ENCODE measurements at regions not wholly inside any gene's neighbourhood (a gene's known extent, or its start where the extent isn't known, plus 50 kb on each side); places are given as distances from the start of the nearest gene placed in this dataset.

DNA sequence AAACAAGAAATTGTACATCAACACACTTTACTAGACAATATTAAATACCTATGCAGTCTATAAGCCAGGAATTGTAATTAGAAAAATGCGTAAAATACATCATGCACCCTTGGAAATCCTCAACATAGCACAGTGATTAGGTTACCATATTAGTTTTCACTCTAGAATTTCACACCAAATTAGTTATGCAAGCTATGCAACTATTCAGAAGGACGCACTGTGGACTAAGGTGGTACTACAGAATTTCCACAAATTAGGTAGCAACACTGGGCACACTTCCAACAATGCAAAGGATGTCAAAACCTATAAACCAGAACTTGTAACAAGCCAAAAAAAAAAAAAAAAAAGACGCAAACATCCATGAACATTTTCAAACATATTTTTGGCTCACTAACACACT is 71.1 kb upstream of the ZCCHC13 start:
- ATAC-seq (ENCODE audit: low FRiP score) = no peak
- H3K9me3 ChIP-seq (ENCODE audit: control insufficient read depth, low read length) = no peaks in the 10 kb centered on the region
- no peaks in the 10 kb centered on the region for H3K36me3 ChIP-seq (ENCODE audit: control insufficient read depth in 1 of 2, insufficient read depth in 2 of 2, low read length in 1 of 2)
- no peak overlapping the region for H3K27ac ChIP-seq (ENCODE audit: low read depth in 1 of 2, low read length in 2 of 2)
- WGBS, 2 donors = 66 to 85% methylated on average over 3 of the region's 3 CpGs
- H3K4me1 ChIP-seq (ENCODE audit: control insufficient read depth in 1 of 2, insufficient read depth in 2 of 2, low read length in 2 of 2) = no peaks in the 10 kb centered on the region
- intact Hi-C loops (cut with DNase I) = no loop called here
- H3K4me3 ChIP-seq (ENCODE audit: low read length in 2 of 2) = no peak overlapping the region
- H3K27me3 ChIP-seq (ENCODE audit: control insufficient read depth in 1 of 2, insufficient read depth in 2 of 2, low read length in 1 of 2) = no peaks in the 10 kb centered on the region
- no peak for DNase-seq

DNA sequence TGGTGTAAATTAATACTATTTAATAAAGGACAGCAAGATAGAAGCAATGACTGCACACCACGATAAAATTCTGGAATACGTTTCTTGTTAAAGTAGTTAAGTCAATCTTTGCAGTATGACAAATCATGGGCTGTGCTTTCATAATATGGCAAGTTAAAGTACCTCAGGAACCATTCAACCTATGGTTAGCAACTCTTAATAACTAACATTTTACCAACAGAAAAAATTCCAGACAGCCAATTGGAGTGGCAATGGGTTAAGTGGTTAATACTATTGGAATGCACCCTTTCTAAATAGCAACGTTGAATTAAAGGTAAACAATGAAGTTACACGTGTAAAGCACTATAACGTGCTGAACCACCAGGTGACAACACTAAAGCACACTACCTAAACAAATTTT is 72.4 kb upstream of the ZCCHC13 start:
- Histone ChIP-seq H3K27me3 (ENCODE audit: control insufficient read depth in 1 of 2, insufficient read depth in 2 of 2, low read length in 1 of 2) (no peaks in the 10 kb centered on the region), H3K9me3 (ENCODE audit: control insufficient read depth, low read length) (no peaks in the 10 kb centered on the region), H3K36me3 (ENCODE audit: control insufficient read depth in 1 of 2, insufficient read depth in 2 of 2, low read length in 1 of 2) (no peaks in the 10 kb centered on the region), H3K27ac (ENCODE audit: low read depth in 1 of 2, low read length in 2 of 2) (no peak overlapping the region), H3K4me3 (ENCODE audit: low read length in 2 of 2) (no peak overlapping the region), H3K4me1 (ENCODE audit: control insufficient read depth in 1 of 2, insufficient read depth in 2 of 2, low read length in 2 of 2) (no peaks in the 10 kb centered on the region)
- 54 to 66% methylated on average over 5 of the region's 5 CpGs for WGBS, 2 donors
- no peak for ATAC-seq (ENCODE audit: low FRiP score)
- no peak for DNase-seq
- intact Hi-C loops (cut with DNase I) = no loop called here

DNA sequence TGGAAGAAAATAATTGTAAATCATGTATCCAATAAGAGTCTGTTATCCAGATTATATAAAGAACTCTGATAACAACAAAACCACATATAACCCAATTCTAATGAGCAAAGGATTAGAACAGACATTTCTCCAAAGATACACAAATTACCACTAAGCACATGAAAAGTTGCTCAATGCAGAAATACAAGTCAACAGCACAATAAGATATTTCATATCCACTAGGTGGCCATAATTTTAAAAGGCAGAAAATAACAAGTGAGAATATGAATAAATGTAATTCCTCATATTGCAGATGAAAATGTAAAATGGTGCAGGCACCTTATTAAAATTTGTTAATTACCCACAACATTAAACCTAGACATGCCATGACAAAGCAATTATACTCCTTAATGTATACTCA is 73.9 kb upstream of the ZCCHC13 start:
- DNase-seq = no peak
- H3K9me3 ChIP-seq (ENCODE audit: control insufficient read depth, low read length) = no peaks in the 10 kb centered on the region
- no peaks in the 10 kb centered on the region for H3K36me3 ChIP-seq (ENCODE audit: control insufficient read depth in 1 of 2, insufficient read depth in 2 of 2, low read length in 1 of 2)
- intact Hi-C loops (cut with DNase I) = no loop called here
- H3K27ac ChIP-seq (ENCODE audit: low read depth in 1 of 2, low read length in 2 of 2) = no peak overlapping the region
- no peaks in the 10 kb centered on the region for H3K4me1 ChIP-seq (ENCODE audit: control insufficient read depth in 1 of 2, insufficient read depth in 2 of 2, low read length in 2 of 2)
- ATAC-seq (ENCODE audit: low FRiP score) = no peak
- no peaks in the 10 kb centered on the region for H3K27me3 ChIP-seq (ENCODE audit: control insufficient read depth in 1 of 2, insufficient read depth in 2 of 2, low read length in 1 of 2)
- no peak overlapping the region for H3K4me3 ChIP-seq (ENCODE audit: low read length in 2 of 2)

DNA sequence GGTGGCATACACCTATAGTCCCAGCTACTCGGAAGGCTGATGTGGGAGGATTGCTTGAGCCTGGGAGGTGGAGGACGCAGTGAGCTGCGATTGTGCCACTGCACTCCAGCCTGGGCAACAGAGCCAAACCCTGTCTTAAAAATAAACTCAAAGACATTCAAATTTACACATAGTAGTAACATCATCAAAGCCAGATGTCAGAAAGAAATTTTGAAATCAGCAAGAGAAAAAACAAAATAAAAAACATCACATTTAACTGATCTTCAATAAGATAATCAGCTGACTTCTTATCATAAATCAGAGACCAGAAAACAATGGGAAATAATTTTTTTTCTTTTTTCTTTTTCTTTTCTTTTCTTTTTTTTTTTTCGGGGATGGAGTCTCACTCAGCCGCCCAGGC is 78.9 kb upstream of the ZCCHC13 start:
- no peak overlapping the region for H3K27ac ChIP-seq (ENCODE audit: low read depth in 1 of 2, low read length in 2 of 2)
- H3K4me1 ChIP-seq (ENCODE audit: control insufficient read depth in 1 of 2, insufficient read depth in 2 of 2, low read length in 2 of 2) = no peaks in the 10 kb centered on the region
- no peaks in the 10 kb centered on the region for H3K27me3 ChIP-seq (ENCODE audit: control insufficient read depth in 1 of 2, insufficient read depth in 2 of 2, low read length in 1 of 2)
- intact Hi-C loops (cut with DNase I) = no loop called here
- no peak overlapping the region for H3K4me3 ChIP-seq (ENCODE audit: low read length in 2 of 2)
- H3K36me3 ChIP-seq (ENCODE audit: control insufficient read depth in 1 of 2, insufficient read depth in 2 of 2, low read length in 1 of 2) = no peaks in the 10 kb centered on the region
- no peaks in the 10 kb centered on the region for H3K9me3 ChIP-seq (ENCODE audit: control insufficient read depth, low read length)
- DNase-seq = no peak
- ATAC-seq (ENCODE audit: low FRiP score) = no peak
- WGBS, 2 donors = 92 to 98% methylated on average over 5 of the region's 5 CpGs

DNA sequence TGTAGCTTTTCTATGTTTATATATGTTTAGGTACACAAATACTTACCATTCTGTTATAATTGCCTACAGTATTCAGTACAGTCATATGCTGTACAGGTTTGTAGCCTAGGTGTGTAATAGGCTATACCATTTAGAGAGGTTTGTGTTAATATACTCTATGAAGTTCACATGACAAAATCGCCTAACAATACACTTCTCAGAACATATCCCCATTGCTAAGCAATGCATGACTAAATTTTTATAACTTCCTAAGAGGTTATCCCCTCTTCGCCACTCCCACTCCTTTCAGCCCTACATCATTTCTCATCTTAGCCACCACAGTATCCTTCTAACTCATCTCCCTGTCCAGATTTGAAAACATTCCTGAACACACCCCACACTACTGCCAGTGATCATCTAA is 83.7 kb upstream of the ZCCHC13 start:
- intact Hi-C loops (cut with DNase I) = no loop called here
- Histone ChIP-seq H3K27ac (ENCODE audit: low read depth in 1 of 2, low read length in 2 of 2) (no peak overlapping the region), H3K27me3 (ENCODE audit: control insufficient read depth in 1 of 2, insufficient read depth in 2 of 2, low read length in 1 of 2) (no peaks in the 10 kb centered on the region), H3K9me3 (ENCODE audit: control insufficient read depth, low read length) (no peaks in the 10 kb centered on the region), H3K36me3 (ENCODE audit: control insufficient read depth in 1 of 2, insufficient read depth in 2 of 2, low read length in 1 of 2) (no peaks in the 10 kb centered on the region), H3K4me1 (ENCODE audit: control insufficient read depth in 1 of 2, insufficient read depth in 2 of 2, low read length in 2 of 2) (no peaks in the 10 kb centered on the region), H3K4me3 (ENCODE audit: low read length in 2 of 2) (no peak overlapping the region)
- ATAC-seq (ENCODE audit: low FRiP score) (no peak), DNase-seq (no peak)
- WGBS, 2 donors = 87 to 95% methylated on average over 2 of the region's 2 CpGs

DNA sequence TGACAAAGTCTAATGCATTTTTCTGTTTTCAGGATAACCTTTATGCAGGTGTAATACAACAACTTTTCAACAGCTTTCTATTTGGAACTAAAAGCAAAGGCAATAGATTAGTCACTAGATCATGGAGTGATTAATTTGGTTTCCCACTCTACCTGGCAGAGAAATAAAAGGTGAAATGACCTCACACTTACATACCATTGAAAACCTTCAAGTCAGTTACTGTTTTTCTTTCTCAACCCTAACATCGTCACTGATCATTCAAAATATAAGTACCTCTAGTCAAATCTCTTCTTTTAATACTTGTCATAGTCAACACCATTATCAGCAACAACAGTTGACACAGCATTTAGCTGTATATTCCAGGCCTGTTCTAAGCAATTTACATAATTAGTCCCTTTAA is 85.1 kb upstream of the ZCCHC13 start:
- 65 to 81% methylated on average over 1 of the region's 1 CpG for WGBS, 2 donors
- H3K4me1 ChIP-seq (ENCODE audit: control insufficient read depth in 1 of 2, insufficient read depth in 2 of 2, low read length in 2 of 2) = no peaks in the 10 kb centered on the region
- intact Hi-C loops (cut with DNase I) = no loop called here

DNA sequence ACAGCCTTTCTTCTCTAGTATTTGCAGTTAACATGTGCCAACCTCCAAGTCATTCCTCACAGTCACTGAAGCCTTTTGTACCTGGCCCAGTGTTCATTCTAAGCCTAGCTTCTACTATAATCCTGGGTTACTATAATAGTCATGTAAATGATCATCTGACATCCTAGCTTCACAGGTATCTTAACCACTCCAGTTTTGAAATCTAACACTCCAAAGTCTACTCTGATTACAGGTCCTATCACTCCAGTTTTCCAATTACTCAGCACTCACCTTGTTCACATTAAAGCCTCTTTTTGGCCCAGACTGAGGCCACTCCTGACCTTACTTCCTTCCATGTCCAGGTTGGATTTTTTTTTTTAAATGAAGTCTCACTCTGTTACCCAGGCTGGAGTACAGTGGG is 87.6 kb upstream of the ZCCHC13 start:
- Histone ChIP-seq H3K9me3 (ENCODE audit: control insufficient read depth, low read length) (no peaks in the 10 kb centered on the region), H3K27ac (ENCODE audit: low read depth in 1 of 2, low read length in 2 of 2) (no peak overlapping the region), H3K36me3 (ENCODE audit: control insufficient read depth in 1 of 2, insufficient read depth in 2 of 2, low read length in 1 of 2) (peaks cover 0 to 3% of the 10 kb centered on the region in 2 donors), H3K4me3 (ENCODE audit: low read length in 2 of 2) (no peak overlapping the region), H3K27me3 (ENCODE audit: control insufficient read depth in 1 of 2, insufficient read depth in 2 of 2, low read length in 1 of 2) (no peaks in the 10 kb centered on the region), H3K4me1 (ENCODE audit: control insufficient read depth in 1 of 2, insufficient read depth in 2 of 2, low read length in 2 of 2) (no peaks in the 10 kb centered on the region)
- intact Hi-C loops (cut with DNase I) = no loop called here
- no peak for DNase-seq
- no peak for ATAC-seq (ENCODE audit: low FRiP score)

More for the DNA sequence above, 85.1 kb upstream of the ZCCHC13 start:
- H3K27ac ChIP-seq (ENCODE audit: low read depth in 1 of 2, low read length in 2 of 2) = no peak overlapping the region
- H3K36me3 ChIP-seq (ENCODE audit: control insufficient read depth in 1 of 2, insufficient read depth in 2 of 2, low read length in 1 of 2) = peaks cover 0 to under 1% of the 10 kb centered on the region in 2 donors
- H3K27me3 ChIP-seq (ENCODE audit: control insufficient read depth in 1 of 2, insufficient read depth in 2 of 2, low read length in 1 of 2) = no peaks in the 10 kb centered on the region
- no peak overlapping the region for H3K4me3 ChIP-seq (ENCODE audit: low read length in 2 of 2)
- no peaks in the 10 kb centered on the region for H3K9me3 ChIP-seq (ENCODE audit: control insufficient read depth, low read length)
- no peak for DNase-seq
- ATAC-seq (ENCODE audit: low FRiP score) = no peak

DNA sequence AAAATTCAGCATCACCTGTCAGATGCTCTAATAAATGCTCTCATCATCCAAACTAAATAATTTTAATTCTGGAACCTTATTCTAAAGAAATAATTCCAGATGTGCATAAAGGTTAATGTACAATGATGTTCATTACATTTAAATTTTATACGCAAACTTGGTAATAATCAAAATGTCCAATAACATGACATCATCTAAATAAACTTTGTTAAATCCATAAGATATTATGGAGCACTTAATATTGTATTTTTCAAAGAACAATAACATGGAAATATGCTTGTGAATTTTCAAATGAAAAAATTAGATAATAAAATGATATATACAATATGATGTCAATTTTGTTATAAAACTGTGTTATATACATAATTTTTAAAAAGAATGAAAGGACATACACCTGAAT is 92.1 kb upstream of the ZCCHC13 start:
- intact Hi-C loops (cut with DNase I) = no loop called here
- no peaks in the 10 kb centered on the region for H3K27me3 ChIP-seq (ENCODE audit: control insufficient read depth in 1 of 2, insufficient read depth in 2 of 2, low read length in 1 of 2)
- H3K4me3 ChIP-seq (ENCODE audit: low read length in 2 of 2) = no peak overlapping the region
- no peak overlapping the region for H3K27ac ChIP-seq (ENCODE audit: low read depth in 1 of 2, low read length in 2 of 2)
- WGBS, 2 donors = 88 to 99% methylated on average over 1 of the region's 1 CpG
- no peaks in the 10 kb centered on the region for H3K4me1 ChIP-seq (ENCODE audit: control insufficient read depth in 1 of 2, insufficient read depth in 2 of 2, low read length in 2 of 2)
- no peaks in the 10 kb centered on the region for H3K9me3 ChIP-seq (ENCODE audit: control insufficient read depth, low read length)
- DNase-seq (no peak), ATAC-seq (ENCODE audit: low FRiP score) (no peak)
- peaks cover 0 to 3% of the 10 kb centered on the region in 2 donors for H3K36me3 ChIP-seq (ENCODE audit: control insufficient read depth in 1 of 2, insufficient read depth in 2 of 2, low read length in 1 of 2)

DNA sequence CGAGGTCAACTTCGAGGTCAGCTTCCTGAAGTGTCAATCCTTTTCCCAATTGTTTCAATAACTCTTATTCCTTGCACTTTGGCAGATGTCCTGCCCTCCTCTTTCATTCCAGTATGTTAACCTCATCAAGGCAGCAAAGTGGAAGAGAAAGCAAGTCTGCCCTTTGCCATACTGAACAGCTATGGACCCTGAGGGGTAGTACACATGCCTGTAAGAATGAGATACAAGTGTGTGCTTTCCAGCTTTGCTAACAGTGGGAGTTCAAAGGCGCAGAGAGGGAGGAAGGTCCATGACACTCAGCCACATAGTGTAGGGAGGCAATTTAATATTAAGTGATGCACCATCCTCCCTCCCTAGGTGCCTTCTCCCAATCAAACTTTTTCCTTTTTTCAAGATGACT is 96.4 kb upstream of the ZCCHC13 start:
- Histone ChIP-seq H3K27ac (ENCODE audit: low read depth in 1 of 2, low read length in 2 of 2) (no peak overlapping the region), H3K27me3 (ENCODE audit: control insufficient read depth in 1 of 2, insufficient read depth in 2 of 2, low read length in 1 of 2) (no peaks in the 10 kb centered on the region), H3K36me3 (ENCODE audit: control insufficient read depth in 1 of 2, insufficient read depth in 2 of 2, low read length in 1 of 2) (peaks cover 0 to 3% of the 10 kb centered on the region in 2 donors), H3K4me1 (ENCODE audit: control insufficient read depth in 1 of 2, insufficient read depth in 2 of 2, low read length in 2 of 2) (no peaks in the 10 kb centered on the region), H3K9me3 (ENCODE audit: control insufficient read depth, low read length) (peaks cover 2% of the 10 kb centered on the region), H3K4me3 (ENCODE audit: low read length in 2 of 2) (no peak overlapping the region)
- intact Hi-C loops (cut with DNase I) = no loop called here
- DNase-seq (no peak), ATAC-seq (ENCODE audit: low FRiP score) (no peak)
- WGBS, 2 donors = 66 to 94% methylated on average over 3 of the region's 3 CpGs

DNA sequence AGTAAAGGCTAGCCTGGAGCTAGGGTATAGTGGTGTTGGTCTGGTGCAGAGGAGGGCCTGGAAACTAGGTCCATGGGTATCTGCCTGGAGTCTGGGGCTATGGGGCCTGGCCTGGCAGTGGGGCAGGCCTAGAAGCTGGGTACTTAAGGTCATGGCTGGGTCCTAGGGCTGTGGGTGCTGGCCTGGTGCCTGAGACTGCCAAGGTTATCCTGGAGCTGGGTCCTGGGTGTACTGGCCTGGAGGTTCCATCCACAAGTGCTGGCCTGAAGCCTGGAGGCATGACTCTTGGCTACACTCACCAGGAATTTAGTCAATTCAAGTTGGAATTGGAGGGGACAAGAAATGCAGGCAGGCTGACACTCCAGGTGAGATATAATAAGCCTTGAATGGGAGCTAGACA is 108.4 kb upstream of the ZCCHC13 start:
- H3K4me3 ChIP-seq (ENCODE audit: low read length in 2 of 2) = no peak overlapping the region
- ATAC-seq (ENCODE audit: low FRiP score) (no peak), DNase-seq (no peak)
- no peaks in the 10 kb centered on the region for H3K27me3 ChIP-seq (ENCODE audit: control insufficient read depth in 1 of 2, insufficient read depth in 2 of 2, low read length in 1 of 2)
- H3K36me3 ChIP-seq (ENCODE audit: control insufficient read depth in 1 of 2, insufficient read depth in 2 of 2, low read length in 1 of 2) = no peaks in the 10 kb centered on the region
- no peak overlapping the region for H3K27ac ChIP-seq (ENCODE audit: low read depth in 1 of 2, low read length in 2 of 2)
- H3K9me3 ChIP-seq (ENCODE audit: control insufficient read depth, low read length) = no peaks in the 10 kb centered on the region
- intact Hi-C loops (cut with DNase I) = no loop called here
- H3K4me1 ChIP-seq (ENCODE audit: control insufficient read depth in 1 of 2, insufficient read depth in 2 of 2, low read length in 2 of 2) = no peaks in the 10 kb centered on the region
